HepG2 (cell line): ENCODE measurements at regions not wholly inside any gene's neighbourhood (a gene's known extent, or its start where the extent isn't known, plus 50 kb on each side); places are given as distances from the start of the nearest gene placed in this dataset.

Experiments
- ATF6 ChIP-seq: sonication (generic); formaldehyde crosslinking; conservative IDR thresholded peaks from 2 replicates; pipeline ENCODE4 v1.4.0; 2020; ENCODE audit warnings: missing genetic modification reagents
- CHD2 ChIP-seq: IDR thresholded peaks from 2 replicates; pipeline ENCODE4 v1.6.1; 2011; ENCODE audit warnings: low read depth, low read length, improper control_type of control experiment
- CTCF ChIP-seq: sonication (generic); formaldehyde crosslinking; IDR thresholded peaks from 2 replicates; pipeline ENCODE4 v1.5.0; 2020; ENCODE audit warnings: mild to moderate bottlenecking, missing genetic modification reagents, moderate library complexity
- ELK4 ChIP-seq: sonication (generic); formaldehyde crosslinking; IDR thresholded peaks from 2 replicates; pipeline ENCODE4 v1.9.0; 2021; ENCODE audit warnings: missing genetic modification reagents, borderline replicate concordance
- LCORL ChIP-seq, 2 experiments: fragments of 450-650 bp in 1 of 2; sonication (generic) in 1 of 2; formaldehyde crosslinking in 1 of 2; IDR thresholded peaks; 2 replicates each; pipeline versions ENCODE4 v1.5.0 to v1.6.1; 2017 to 2020; ENCODE audit warnings: antibody characterized with exemption in 1 of 2, missing genetic modification reagents in 1 of 2
- MAZ ChIP-seq, 2 experiments: sonication (generic) in 1 of 2; formaldehyde crosslinking in 1 of 2; IDR thresholded peaks; 2 replicates each; pipeline versions ENCODE4 v1.5.0 to v1.6.1; 2012 to 2020; ENCODE audit warnings: low read depth in 2 of 2, mild to moderate bottlenecking in 2 of 2, borderline replicate concordance in 1 of 2, improper control_type of control experiment in 1 of 2, low read length in 1 of 2, missing genetic modification reagents in 1 of 2, moderate library complexity in 1 of 2
- PATZ1 ChIP-seq: sonication (generic); formaldehyde crosslinking; IDR thresholded peaks from 2 replicates; pipeline ENCODE4 v1.4.0; 2020; ENCODE audit warnings: missing genetic modification reagents
- POLR2A ChIP-seq, 2 experiments: IDR thresholded peaks; 2 replicates each; pipeline ENCODE4 v1.6.1; 2011; ENCODE audit warnings: low read depth in 2 of 2, low read length in 2 of 2, mild to moderate bottlenecking in 1 of 2, moderate library complexity in 1 of 2; ENCODE audit not compliant: insufficient read depth in 1 of 2
- SP5 ChIP-seq: IDR thresholded peaks from 2 replicates; pipeline ENCODE4 v1.6.1; 2016; ENCODE audit warnings: low read depth, borderline replicate concordance
- ZBTB39 ChIP-seq: sonication (generic); formaldehyde crosslinking; IDR thresholded peaks from 2 replicates; pipeline ENCODE4 v1.5.0; 2020; ENCODE audit warnings: missing genetic modification reagents
- ZNF263 ChIP-seq: sonication (generic); formaldehyde crosslinking; IDR thresholded peaks from 2 replicates; pipeline ENCODE4 v1.4.0; 2020; ENCODE audit warnings: missing genetic modification reagents
- ZNF33A ChIP-seq: sonication (generic); formaldehyde crosslinking; IDR thresholded peaks from 2 replicates; pipeline ENCODE4 v1.5.1; 2020; ENCODE audit warnings: missing genetic modification reagents, mild to moderate bottlenecking, moderate library complexity, borderline replicate concordance
- TF ChIP-seq, protein P1 (sequence below): IDR thresholded peaks from 2 replicates; pipeline ENCODE4 v1.6.1; 2016; ENCODE audit warnings: low read depth
- TF ChIP-seq, protein P2 (sequence below): sonication (generic); formaldehyde crosslinking; IDR thresholded peaks from 2 replicates; pipeline ENCODE4 v1.4.0; 2020; ENCODE audit warnings: missing genetic modification reagents, mild to moderate bottlenecking, borderline replicate concordance

DNA sequence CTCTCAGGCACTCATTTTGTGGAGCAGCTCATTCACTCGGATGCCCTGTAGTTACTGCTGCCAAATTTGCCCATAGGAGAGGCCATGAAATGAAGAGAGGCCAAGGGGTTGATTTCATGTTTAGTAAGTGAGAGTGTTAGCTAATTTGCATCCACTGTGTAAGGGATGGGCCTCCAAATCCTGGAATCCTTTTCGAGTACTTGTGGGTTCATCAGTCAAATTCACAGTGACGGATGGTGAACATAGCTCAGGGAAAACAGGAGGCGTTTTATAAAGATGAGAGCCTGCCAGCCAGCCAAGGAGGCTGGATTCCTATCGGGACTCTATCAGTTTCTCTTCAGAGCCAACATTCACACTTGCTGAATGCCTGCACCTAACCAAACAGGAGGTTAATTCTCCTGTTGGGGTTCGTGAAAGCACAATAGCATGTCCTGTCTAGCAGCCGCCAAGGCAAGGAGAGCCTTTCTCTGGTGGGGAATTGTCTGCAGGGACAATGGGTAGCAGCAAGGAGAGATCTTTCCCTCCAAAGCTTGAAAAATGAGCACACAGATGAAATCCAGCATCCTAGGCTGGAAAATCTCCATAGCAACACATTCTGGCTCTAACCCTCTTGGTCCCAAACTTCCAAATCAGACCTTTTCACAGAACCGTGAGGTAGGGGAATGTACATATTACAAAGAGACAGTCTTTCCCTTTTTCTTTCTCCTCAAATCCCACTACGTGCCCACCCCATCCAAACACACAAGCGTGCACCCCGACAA, 231.4 kb upstream of the ECI2 start:
- TF ChIP-seq ZNF33A (no peak), ZBTB39 (CRISPR knock-in tag) (no peak), SP5 (CRISPR knock-in tag) (no peak), ATF6 (CRISPR knock-in tag) (no peak), CTCF (CRISPR knock-in tag) (no peak), POLR2A (IDR thresholded peaks at IDR 0.05; ENCODE audit: insufficient read depth in 1 of 2, low read depth in 2 of 2, low read length in 2 of 2) (no peak), ZNF263 (CRISPR knock-in tag) (no peak), MAZ (IDR thresholded peaks at IDR 0.05; ENCODE audit: borderline replicate concordance, low read depth, low read length) (no peak), MAZ (CRISPR knock-in tag; IDR thresholded peaks at IDR 0.05; ENCODE audit: low read depth) (no peak), LCORL (IDR thresholded peaks at IDR 0.05) (no peak), LCORL (CRISPR knock-in tag; IDR thresholded peaks at IDR 0.05) (no peak), CHD2 (no peak), PATZ1 (CRISPR knock-in tag) (no peak), ELK4 (CRISPR knock-in tag) (no peak)
- TF ChIP-seq, protein P1, sequence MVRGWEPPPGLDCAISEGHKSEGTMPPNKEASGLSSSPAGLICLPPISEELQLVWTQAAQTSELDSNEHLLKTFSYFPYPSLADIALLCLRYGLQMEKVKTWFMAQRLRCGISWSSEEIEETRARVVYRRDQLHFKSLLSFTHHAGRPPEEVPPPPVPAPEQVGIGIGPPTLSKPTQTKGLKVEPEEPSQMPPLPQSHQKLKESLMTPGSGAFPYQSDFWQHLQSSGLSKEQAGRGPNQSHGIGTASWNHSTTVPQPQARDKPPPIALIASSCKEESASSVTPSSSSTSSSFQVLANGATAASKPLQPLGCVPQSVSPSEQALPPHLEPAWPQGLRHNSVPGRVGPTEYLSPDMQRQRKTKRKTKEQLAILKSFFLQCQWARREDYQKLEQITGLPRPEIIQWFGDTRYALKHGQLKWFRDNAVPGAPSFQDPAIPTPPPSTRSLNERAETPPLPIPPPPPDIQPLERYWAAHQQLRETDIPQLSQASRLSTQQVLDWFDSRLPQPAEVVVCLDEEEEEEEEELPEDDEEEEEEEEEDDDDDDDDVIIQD (CRISPR knock-in tag), result no peak
- TF ChIP-seq, protein P2, sequence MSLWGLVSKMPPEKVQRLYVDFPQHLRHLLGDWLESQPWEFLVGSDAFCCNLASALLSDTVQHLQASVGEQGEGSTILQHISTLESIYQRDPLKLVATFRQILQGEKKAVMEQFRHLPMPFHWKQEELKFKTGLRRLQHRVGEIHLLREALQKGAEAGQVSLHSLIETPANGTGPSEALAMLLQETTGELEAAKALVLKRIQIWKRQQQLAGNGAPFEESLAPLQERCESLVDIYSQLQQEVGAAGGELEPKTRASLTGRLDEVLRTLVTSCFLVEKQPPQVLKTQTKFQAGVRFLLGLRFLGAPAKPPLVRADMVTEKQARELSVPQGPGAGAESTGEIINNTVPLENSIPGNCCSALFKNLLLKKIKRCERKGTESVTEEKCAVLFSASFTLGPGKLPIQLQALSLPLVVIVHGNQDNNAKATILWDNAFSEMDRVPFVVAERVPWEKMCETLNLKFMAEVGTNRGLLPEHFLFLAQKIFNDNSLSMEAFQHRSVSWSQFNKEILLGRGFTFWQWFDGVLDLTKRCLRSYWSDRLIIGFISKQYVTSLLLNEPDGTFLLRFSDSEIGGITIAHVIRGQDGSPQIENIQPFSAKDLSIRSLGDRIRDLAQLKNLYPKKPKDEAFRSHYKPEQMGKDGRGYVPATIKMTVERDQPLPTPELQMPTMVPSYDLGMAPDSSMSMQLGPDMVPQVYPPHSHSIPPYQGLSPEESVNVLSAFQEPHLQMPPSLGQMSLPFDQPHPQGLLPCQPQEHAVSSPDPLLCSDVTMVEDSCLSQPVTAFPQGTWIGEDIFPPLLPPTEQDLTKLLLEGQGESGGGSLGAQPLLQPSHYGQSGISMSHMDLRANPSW (CRISPR knock-in tag), result no peak
